Activated CD4-positive, alpha-beta T cell treated with anti-CD3 and anti-CD28 coated beads, Interleukin-2, amount 50 U/mL, for 48 hours (primary cell): ENCODE measurements at regions not wholly inside any gene's neighbourhood (a gene's known extent, or its start where the extent isn't known, plus 50 kb on each side); places are given as distances from the start of the nearest gene placed in this dataset.
"Not testable (repeated sequence)": the region's sequence is repeated elsewhere in the genome, so short reads cannot be mapped to it uniquely, and the experiment has no call there.

Experiments used
- DNase-seq, 2 experiments: peaks; one replicate each; pipeline ENCODE4 v3.0.0-alpha.2; 2020

GRCh38 chr1:29681416-29681815 is 445.1 kb downstream of the PTPRU start:
- DNase-seq: not testable (repeated sequence)

- DNase-seq: no peak
Observed at GRCh38 chr1:29679828-29680558, 443.7 kb downstream of the PTPRU start.

DNA sequence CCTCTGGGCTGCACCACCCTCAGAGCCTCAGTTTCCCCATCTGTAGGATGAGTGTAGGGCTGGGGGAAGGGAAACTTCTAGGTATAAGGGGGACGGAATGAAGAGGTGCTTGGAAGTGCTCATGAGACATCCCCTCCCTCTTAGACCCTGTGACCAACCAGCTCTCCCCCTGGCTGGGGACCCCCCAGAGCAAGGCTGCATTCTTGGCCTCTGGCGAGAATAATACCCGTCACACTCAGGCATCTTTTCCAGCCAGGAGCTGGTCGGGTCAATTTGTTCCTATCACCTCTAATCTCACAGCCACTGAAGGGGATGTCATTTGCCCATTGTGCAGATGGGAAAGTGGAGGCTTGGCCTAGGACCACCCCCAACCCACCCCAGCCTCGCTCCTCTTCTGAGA is 443.0 kb downstream of the PTPRU start:
- DNase-seq: no peak

DNA sequence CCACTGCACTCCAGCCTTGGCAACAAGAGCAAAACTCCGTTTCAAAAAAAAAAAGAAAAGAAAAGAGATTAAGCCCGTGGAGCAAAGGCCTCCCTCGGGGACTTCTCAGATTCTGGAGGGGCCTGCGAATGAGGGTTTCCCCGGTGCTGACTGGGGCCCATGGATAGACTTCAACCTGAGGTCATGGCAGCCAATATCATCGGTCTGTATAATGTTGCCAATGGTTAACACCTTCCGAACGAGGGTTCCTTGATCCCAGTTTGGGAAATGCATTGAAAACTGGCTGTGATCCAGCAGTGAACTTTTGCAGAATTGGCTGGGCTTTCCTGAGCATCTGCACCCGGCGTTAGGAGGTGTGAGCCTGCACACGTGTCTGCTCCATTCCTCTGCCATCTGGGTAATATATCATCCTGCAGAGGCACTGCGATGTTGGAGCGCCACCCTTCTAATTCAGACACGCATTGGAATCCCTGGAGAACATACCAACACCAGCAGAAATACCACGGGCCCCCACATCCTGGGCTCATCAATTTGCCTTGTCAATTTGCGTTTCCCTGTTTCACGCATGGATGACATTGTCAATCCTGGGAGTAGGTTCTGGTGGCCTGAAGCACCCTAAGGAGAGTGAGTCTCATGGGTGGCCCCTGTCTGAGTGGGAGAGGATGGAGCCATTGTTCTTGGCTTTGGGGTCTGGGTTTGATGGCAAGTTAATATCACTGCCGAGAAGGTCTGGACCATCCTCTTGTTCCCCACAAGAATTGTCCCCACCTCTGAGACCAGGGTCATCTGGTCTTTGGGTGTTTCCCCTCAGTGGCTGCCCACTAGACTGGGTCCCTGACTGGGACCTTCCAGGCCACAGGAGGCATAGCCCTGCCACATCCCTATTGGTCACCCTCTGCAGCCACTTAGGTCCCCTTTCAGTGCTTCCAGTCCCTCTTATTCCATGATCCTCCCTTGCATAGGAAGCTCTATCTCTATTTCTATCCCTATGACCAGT is 441.0 kb downstream of the PTPRU start:
- no peak for DNase-seq

GRCh38 chr1:29676496-29676895 is 440.2 kb downstream of the PTPRU start:
- no peak for DNase-seq

DNA sequence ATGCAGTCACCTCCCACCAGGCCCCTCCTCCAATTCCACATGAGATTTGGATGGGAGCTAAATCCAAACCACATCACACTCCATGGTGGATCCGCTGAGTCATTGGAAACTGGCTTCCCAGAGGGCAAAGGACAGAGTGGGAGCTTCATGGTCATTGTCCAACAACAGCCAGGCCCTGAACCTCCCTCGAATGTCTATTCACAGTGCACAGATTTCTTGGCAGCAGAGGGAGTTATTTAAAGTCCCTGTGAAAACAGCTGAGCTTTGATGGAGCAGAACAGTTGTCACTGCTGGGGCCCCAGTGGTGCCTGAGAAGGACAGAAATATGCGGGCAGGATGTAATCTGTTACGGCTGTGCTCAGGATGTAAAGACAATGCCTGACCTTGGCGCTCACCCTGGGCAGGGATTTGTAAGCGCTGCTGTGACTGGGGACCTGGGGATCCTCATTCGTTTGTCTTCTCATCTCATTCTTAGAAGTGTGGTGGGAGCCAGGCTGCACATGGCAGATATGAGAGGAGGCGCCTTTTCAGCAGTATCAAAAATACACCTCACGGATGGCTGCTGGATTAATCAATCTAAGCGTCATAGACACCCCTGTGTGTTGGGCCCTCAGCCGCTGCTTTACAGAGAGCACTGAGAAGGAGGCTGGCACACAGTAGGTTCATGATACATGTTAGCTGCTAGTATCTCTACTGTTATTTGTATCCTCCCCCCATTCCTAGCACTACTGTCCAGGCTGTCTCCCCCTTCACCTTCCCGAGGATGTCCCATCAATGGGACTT is 439.4 kb downstream of the PTPRU start:
- DNase-seq: no peak

DNA sequence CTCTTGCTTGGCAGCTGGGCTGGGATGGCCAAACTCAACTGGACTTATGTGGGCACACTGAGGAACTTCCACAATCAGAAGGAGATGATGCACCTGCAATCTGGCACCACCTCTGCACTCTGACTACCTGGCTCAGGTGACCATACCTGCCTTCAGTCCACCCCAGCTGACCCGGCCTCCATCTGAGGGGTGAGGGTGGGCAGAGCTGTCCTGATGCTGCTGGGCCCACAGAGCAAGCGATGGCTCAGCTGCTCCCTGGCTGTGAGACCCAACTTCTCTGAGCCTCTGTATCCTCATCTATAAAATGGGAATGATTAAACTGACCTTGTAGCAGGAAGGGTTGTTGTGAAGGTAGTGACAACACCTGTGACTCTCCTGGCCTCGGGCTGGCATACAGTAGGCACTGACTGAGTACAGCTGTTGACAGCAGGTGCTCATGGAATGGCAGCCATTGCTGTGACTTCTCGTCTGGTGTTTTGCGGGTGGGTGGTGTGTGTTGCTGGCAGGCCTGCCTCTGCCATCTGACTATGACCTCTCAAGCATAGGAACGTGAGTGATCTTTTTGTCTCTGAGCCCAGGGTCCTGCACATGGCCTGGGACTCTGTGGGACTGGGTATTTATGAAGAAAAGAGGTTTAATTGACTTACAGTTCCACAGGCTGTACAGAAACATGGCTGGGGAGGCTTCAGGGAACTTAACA is 438.5 kb downstream of the PTPRU start:
- DNase-seq: no peak

GRCh38 chr1:29673669-29674626 is 437.6 kb downstream of the PTPRU start:
- no peak for DNase-seq

- DNase-seq: no peak
Observed at GRCh38 chr1:29673228-29673500, 436.8 kb downstream of the PTPRU start.

GRCh38 chr1:29672416-29673227 is 436.3 kb downstream of the PTPRU start:
- no peak for DNase-seq

DNA sequence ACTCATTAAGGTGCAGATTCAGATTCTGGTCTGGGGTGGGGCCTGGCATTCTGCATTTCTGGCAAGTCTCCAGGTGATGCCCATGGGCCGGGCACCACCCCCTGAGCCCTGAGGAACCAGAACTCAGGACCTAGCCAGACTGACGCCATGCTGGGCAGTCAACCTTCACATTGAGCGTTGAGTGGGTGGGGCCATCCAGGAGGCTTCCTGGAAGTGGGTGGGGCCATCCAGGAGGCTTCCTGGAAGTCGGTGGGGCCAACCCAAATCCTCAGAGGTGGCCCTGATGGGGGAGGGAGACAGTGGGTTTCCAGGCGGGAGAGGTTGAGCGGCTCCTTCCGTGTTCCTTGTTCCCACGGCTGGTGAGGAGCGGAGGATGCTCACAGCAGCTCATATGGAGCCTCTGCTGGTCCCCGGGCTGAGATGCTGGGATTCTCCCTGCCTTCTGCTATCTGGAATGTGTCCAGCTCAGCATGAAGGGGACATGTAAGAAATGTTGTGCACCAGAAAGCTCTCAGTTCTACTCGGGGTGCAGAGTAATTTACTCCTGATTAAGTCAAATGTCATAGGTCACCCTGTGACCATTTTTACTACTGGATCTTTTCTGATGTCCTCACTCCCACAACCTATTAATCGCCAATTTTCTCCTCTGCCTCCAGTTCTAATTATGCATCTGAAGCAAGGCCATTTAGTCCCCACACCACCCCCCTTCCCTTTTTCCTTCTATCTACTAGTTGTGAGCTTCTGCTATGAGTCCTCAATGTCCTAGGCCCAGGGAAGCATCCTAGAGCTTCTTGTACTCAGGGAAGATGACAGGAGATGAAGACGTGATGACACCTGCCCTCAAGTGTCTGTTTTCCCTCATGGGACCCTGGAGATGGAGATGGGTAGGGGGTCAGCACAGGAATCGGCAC is 435.4 kb downstream of the PTPRU start:
- no peak for DNase-seq

GRCh38 chr1:29670752-29671151 is 434.4 kb downstream of the PTPRU start:
- DNase-seq: no peak

DNA sequence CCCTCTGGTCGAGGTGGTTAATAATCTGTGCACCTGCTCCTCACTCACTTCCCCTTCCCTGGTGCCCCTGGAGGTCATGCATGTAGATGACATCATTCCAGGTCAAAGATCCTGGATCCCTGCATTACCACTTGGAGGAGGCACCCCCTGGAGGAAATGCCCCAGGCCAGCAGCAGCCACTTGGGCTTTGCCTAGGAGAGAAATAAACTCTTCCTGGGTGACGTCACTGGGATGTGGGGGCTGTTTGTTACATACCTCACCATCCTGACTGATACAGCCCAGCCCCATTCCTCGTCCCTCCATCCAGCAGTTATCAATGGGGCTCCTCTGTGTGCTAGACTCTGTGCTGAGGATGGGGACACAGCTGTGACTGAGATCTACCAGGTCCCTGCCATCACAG is 433.6 kb downstream of the PTPRU start:
- no peak for DNase-seq

- DNase-seq: no peak
Observed at GRCh38 chr1:29669158-29669871, 433.0 kb downstream of the PTPRU start.

DNA sequence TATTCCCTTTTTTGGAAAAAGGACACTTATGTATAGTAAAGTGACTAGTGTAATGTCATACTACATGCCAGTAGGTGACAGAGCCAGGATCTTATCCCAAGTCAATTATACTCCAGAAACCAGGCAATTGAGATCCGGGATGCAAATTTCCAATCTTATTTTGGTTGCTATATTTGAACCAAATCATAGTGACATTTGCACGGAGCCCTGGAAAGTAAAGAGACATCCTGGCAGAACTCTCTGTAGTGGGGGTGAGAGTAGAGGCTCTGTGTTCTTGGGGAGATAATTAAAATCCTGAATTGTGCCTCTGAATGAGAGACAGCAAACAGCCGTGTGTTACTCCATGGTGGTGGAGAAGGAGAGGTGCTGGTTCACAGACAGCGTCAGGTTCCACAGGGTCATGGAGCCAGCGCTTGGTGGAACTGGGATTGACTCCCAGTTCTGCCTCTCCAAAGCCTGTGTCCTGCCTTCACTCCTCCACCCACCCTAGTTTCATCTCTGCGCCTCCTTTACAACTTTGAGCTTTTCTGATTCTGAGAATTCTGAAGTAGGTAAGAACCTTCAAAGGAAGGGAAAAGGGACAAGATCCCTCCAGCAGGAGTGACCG is 432.3 kb downstream of the PTPRU start:
- DNase-seq: no peak

- DNase-seq: no peak
Observed at GRCh38 chr1:29667951-29668350, 431.6 kb downstream of the PTPRU start.

GRCh38 chr1:29664711-29665110 is 428.4 kb downstream of the PTPRU start:
- DNase-seq: no peak

DNA sequence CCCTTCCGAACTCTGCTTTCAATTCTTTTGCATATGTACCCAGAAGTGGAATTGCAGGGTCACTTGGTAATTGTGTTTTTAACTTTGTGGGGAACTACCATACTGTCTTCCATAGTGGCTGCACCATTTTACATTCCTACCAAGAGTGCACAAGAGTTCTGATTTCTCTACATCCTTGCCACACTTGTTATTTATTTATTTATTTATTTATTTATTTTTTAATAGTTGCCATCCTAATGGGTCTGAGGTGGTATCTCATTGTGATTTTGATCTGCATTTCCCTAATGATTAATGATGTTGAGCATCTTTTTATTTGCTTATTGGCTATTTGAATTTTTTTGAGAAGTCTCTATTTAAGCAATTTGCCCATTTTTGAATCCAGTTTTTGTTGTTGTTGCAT is 422.4 kb downstream of the PTPRU start:
- no peak for DNase-seq
